Right hindlimb (tissue), 1 donor: ENCODE measurements at regions not wholly inside any gene's neighbourhood (a gene's known extent, or its start where the extent isn't known, plus 50 kb on each side); places are given as distances from the start of the nearest gene placed in this dataset.

Experiments used
- DNase-seq: peaks from one replicate; pipeline ENCODE4 v3.0.0-alpha.2; 2018

GRCh38 chr1:217196616-217197015 is 434.3 kb downstream of the GPATCH2 start:
- DNase-seq: no peak

GRCh38 chr1:217193151-217193550 is 437.7 kb downstream of the GPATCH2 start:
- no peak for DNase-seq

DNA sequence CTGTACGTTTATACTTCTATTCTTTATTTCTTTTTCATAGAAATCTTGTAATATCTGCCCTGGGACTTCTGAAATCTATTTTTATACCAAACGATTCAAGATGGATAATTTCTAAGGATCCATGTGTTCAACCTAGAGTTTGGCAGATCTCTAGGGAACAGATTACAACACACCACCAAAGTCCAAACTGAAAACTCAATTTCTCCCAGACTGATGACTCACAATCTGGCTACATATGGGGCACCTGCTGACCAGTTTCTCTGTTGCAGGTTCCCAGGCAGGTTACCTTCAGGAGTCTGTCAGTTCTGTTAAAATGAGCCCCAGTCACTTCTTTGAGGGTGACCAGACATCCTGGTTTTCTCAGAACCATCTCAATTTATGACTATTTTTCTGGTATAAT is 439.4 kb downstream of the GPATCH2 start:
- no peak for DNase-seq

- DNase-seq: no peak
Observed at GRCh38 chr1:217190359-217190758, 440.5 kb downstream of the GPATCH2 start.

GRCh38 chr1:217189362-217189761 is 441.5 kb downstream of the GPATCH2 start:
- DNase-seq: no peak

DNA sequence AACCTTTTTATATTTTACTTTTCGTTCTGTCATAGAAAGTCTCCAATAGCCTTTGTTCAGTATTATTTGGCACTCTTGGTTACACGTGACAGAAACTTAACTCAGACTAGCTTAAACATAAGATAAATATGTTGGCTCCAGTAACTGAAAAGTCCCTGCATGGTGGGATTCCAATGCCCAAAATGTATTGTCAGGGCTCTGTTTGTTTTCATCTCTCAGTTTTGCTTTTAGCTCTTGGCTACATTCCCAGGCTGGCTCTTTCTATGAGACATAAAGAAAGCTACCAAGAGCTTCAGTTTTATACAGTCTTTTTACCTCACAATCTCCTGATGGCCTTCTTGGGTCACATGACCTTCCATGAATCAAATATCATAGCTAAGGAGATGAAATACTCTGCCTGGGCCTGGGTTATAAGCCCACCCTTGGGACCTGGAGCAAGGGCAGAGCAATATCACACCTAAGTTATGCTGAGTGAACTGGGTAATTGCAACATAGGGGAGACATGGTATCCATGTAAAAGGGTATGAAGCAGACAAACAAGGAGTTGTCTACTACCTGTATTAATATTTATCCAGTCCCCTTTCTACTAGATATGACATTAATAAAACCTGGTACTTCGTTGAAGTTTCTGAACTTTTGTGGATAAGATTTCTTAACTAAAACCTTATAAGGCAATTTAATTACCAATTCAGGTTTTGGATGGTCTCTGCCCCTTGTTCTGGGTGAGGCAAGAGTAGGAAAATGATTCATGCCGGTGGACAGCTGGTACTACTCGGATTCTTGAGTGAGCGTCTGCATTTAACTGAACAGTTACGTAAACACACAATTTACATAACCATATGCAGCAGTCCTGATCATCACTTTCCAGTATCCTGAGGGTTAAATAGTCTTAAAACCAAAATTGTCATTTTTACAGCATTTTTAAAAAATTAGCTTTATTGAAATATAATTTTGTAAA is 442.3 kb downstream of the GPATCH2 start:
- no peak for DNase-seq

- DNase-seq: no peak
Observed at GRCh38 chr1:217186664-217187063, 444.2 kb downstream of the GPATCH2 start.

- DNase-seq: no peak
Observed at GRCh38 chr1:217184854-217185253, 446.0 kb downstream of the GPATCH2 start.

GRCh38 chr1:217182992-217183391 is 447.9 kb downstream of the GPATCH2 start:
- no peak for DNase-seq

GRCh38 chr1:217181756-217182155 is 449.1 kb downstream of the GPATCH2 start:
- DNase-seq: no peak

DNA sequence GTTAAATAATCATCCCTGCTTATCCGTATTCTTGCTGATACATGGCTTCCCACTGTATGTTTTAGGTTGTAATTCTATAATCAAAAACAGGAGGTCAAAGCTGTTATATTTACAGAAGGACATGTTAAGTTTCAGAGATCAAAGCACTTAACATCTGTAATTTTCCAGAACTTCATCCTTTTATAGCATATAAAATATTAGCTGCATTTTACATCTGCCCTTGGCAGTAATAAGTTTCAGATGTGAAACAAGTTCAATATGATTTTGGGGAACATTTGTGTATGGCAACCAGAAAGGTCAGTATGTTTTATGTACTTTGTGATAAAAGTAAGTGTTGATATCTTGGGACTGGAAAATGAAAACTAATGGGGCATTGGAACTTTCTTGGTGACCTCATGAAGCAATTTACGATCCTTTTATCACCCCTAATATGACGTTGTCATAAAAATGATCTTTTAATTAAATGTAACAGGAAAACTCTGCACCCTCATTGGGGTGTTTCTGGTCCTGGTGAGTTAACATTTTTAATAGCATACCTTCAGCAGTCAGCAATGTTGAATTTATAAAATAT is 449.6 kb downstream of the GPATCH2 start:
- DNase-seq: no peak

DNA sequence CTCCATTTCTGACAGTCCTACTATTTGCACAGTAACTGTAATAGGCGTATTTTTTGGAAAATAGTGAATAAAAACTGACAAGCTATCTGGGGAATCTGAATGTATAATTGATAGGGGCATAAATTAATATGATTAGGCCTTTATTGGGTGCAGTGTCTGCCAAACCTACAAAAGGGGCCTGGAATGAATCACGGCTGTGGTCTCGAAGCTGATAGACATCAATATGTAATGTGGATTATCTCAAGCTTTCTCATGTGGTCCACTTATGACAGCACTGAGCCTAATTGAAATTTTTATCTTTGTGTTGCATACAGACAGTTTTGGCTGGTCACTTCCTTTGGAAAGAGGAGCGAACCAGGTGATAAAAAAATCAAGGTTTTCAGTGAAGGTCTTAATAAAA is 450.4 kb downstream of the GPATCH2 start:
- no peak for DNase-seq

DNA sequence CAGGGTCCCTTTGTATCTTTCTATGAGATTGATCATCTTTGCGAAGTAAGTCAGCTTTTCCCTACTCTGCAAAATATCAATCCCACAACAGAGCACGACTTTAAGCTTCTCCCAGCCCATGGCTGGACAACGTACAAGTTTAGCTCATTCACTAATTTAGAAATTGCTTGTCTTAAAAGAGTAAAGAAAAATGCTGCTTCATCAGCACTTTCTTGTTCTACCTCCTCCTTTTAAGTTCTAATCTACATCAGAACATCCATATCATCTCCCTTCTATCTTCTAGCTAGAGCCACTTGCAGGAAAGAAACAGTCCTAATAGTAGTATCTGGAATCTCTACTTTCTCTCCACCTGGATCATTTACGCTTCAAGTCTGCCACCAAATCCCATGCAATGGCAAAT is 441.2 kb upstream of the ESRRG start:
- DNase-seq: no peak

- no peak for DNase-seq
Observed at GRCh38 chr1:217153361-217153760, 430.1 kb upstream of the ESRRG start.

DNA sequence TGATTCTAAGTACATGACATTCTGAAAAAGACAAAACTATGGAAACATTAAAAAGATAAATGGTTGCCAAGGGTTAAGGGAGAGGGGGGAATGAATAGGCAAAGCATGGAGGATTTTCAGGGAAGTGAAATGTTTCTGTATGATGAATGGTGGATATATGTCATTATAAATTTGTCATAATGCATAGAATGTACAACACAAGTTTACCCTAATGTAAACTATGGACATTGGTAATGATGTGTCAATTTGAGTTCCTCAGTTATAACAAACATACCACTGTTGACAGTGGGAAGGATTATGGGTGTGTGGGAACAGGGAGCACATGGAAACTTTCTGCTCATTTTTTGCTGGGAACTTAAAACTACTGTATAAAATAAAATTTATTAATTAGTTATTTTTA is 427.1 kb upstream of the ESRRG start:
- DNase-seq: no peak

- DNase-seq: no peak
Observed at GRCh38 chr1:217149791-217150190, 426.6 kb upstream of the ESRRG start.

DNA sequence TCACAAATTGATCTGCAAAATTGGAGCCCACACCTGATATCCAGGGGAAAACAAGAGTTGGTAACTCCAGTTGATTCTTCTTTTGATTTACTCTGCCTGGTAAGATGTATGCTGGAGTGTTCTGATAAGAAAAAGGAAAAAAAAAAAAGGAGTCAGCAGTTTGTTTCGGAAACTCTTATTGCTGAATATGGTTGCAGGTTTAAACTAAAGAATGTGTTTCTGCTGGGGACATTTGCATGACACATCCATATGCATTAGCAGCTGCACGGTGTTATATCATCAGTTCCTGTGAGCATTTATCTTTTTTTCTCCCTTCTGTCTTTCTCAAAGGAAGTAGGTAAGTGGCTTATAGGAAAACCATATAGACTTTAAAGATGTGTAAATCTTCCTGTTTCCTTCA is 418.5 kb upstream of the ESRRG start:
- no peak for DNase-seq

- peak; percentile 20 for DNase-seq
Observed at GRCh38 chr1:217140041-217140901, 417.0 kb upstream of the ESRRG start.

GRCh38 chr1:217139513-217139912 is 416.3 kb upstream of the ESRRG start:
- peak; percentile 30 for DNase-seq

DNA sequence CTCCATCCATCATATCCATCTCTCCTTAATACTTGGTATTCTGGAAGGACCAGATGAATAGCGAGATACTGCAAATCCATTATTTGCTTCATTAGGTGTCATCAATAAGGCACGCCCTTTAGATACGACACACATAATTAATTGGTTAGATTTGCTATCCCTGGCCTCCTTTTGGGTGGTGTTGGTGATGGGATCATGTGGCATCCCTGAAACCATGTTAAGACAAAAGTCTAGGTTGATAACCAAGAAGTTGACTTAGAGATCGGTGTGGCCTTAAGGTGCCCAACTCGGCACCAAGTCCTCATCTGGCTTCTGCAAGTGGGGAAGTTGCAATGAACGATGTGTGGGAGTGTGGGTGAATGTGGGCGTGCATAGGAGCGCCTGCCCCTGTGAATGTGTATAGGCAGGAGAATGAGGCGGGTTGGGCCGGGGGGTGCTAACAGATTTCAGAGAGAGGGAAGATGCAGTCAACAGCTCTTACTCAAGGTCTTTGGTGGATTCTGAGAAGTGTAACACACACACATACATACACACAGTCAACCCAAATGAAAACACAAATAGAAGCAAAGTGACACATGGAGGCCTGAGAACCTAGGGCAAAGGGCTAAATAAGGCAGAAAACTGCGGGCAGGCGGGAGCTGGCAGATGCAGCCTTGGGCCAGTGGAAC is 415.7 kb upstream of the ESRRG start:
- no peak for DNase-seq

- DNase-seq: no peak
Observed at GRCh38 chr1:217138173-217138765, 415.0 kb upstream of the ESRRG start.

DNA sequence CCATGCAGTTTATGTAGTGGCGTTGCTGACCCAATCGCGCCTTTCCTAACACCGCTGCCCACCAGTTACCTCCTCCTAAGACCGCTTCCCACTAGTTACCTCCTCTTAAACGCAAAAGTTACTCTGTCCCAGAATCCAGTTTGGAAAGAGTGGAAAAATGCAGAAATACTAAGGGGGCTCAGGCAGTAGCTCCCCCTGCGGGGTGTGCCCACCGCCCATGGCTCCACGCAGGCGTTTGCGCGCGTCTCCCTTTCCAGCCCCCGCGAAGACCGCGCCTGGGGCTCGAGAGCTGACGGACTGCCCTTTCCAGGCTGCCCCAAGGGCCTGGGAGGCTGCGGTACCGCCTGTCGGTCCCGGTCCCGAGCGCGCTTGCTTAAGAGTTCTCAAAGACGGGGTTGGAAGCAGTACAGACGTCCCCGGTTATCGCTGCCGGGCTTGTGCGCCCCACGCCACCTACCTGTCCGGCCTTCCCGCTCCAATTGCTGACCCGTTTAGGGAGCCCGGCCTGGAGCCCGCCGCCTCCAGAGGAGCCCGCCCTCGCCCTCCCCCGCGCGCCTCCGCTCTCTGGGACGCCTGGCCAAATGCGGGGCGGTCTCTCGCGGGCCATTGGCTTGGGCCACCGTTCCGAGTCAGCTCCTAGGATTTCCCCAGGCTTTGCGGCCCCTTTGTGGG is 414.1 kb upstream of the ESRRG start:
- peak; percentile 23 for DNase-seq
